Lower lobe of right lung (tissue), 2 donors: ENCODE measurements at regions not wholly inside any gene's neighbourhood (a gene's known extent, or its start where the extent isn't known, plus 50 kb on each side); places are given as distances from the start of the nearest gene placed in this dataset.
A peak's percentile ranks its signal among the peaks of the same experiment; 100 is the strongest.

Experiments used
- ATAC-seq, 2 donors: fragments of 200-7000 bp; cut with Tn5 transposase; one replicate each; pipeline ENCODE4 v1.9.1; 2020 to 2022; ENCODE audit warnings: mild to moderate bottlenecking in 2 of 2, moderate library complexity in 2 of 2
- DNase-seq: peaks from one replicate; pipeline ENCODE4 v3.0.0-alpha.2; 2020
- H3K27ac ChIP-seq: fragments of 200-600 bp; one replicate; pipeline ENCODE4 v1.8.0; 2022
- H3K27me3 ChIP-seq: fragments of 200-600 bp; one replicate; pipeline ENCODE4 v1.8.0; 2022; ENCODE audit warnings: low read depth
- H3K36me3 ChIP-seq: fragments of 200-600 bp; one replicate; pipeline ENCODE4 v1.8.0; 2022; ENCODE audit warnings: mild to moderate bottlenecking
- H3K4me1 ChIP-seq: fragments of 200-600 bp; one replicate; pipeline ENCODE4 v1.8.0; 2022
- H3K4me3 ChIP-seq: fragments of 200-600 bp; one replicate; pipeline ENCODE4 v1.8.0; 2022; ENCODE audit warnings: mild to moderate bottlenecking
- H3K9me3 ChIP-seq: fragments of 200-600 bp; one replicate; pipeline ENCODE4 v1.8.0; 2022
- intact Hi-C: fragments of 100-400 bp; cut with DNase I; formaldehyde crosslinking; loops from one replicate; pipeline ENCODE4 v1.11.0; 2022
- TF ChIP-seq, protein P1 (sequence below): fragments of 200-600 bp; IDR thresholded peaks from one replicate; pipeline ENCODE4 v1.8.0; 2022; ENCODE audit warnings: antibody characterized with exemption, mild to moderate bottlenecking
- donor health status: DM: no; HTN: yes; CAD: no; lungs with severe emphysema.

DNA sequence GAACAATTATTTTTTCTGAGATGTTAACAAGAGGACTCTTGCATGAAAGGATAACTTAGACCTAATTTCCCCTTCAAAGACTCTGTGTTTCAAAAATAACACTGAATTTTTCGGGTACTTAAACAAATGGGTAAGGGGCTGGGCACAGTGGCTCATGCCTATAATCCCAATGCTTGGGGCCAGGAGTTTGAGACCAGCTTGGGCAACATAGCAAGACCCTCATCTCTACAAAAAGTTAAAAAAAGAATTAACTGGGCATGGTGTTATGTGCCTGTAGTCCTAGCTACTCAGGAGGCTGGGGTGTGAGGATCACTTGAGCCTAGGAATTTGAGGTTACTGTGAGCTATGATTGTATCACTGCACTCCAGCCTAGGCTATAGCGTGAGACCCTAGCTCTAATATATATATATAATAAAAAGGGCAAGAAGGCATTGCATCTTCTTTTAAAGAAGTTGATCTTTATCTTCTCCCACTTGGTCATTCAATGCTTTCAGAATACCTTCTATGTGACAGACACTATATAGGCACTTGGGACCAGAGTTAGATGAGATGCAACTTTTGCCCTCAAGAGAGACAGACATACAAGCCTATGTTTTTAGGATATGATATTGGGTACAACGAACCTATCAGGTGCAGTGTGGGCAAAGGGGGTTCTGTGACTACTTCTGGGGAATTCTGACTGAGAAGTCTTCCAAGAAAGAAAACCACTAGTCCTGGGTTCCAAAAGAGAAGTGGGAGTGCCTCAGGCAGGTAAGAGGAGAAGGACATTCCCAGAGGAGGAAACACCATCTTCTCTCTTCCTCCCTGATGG lies 120.0 kb downstream of the MYCN start:
- Histone ChIP-seq H3K27me3 (no peaks in the 10 kb centered on the region), H3K36me3 (no peaks in the 10 kb centered on the region), H3K9me3 (peaks cover 5% of the 10 kb centered on the region), H3K27ac (no peak overlapping the region), H3K4me1 (peaks cover 4% of the 10 kb centered on the region), H3K4me3 (no peak overlapping the region)
- no peak for DNase-seq
- ATAC-seq: no peak
- intact Hi-C loops: no loop called here
- TF ChIP-seq, protein P1, sequence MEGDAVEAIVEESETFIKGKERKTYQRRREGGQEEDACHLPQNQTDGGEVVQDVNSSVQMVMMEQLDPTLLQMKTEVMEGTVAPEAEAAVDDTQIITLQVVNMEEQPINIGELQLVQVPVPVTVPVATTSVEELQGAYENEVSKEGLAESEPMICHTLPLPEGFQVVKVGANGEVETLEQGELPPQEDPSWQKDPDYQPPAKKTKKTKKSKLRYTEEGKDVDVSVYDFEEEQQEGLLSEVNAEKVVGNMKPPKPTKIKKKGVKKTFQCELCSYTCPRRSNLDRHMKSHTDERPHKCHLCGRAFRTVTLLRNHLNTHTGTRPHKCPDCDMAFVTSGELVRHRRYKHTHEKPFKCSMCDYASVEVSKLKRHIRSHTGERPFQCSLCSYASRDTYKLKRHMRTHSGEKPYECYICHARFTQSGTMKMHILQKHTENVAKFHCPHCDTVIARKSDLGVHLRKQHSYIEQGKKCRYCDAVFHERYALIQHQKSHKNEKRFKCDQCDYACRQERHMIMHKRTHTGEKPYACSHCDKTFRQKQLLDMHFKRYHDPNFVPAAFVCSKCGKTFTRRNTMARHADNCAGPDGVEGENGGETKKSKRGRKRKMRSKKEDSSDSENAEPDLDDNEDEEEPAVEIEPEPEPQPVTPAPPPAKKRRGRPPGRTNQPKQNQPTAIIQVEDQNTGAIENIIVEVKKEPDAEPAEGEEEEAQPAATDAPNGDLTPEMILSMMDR: no peak

DNA sequence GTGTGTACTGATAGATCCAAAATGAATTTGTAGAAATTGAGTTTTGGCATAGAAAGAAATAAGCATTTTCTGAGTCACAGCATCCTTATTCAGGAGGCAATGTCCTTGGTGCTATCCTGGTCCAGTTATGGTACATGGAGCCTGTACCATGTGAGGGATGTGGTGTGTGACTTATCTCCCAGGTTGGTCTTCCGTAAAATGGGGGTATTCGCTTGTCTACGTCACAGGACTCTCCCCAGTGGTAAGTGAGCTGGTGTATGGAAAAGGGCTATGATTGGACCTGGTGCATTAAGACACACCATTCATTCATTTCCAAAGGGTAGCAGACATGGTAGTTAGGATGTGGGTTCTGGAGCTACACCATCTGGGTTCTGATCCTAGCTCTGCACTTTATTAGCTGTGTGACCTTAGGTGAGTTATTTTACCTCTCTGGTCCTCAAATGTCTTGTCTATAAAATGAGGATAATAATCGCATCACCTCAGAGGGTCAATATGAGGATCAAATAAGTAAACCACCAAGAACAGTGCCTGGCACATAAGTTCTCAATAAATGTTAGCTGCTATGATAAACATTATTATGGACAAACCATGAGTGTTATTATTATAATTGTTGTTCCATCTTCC lies 119.2 kb downstream of the MYCN start:
- intact Hi-C loops: no loop called here
- ATAC-seq: no peak
- TF ChIP-seq, protein P1: no peak

DNA sequence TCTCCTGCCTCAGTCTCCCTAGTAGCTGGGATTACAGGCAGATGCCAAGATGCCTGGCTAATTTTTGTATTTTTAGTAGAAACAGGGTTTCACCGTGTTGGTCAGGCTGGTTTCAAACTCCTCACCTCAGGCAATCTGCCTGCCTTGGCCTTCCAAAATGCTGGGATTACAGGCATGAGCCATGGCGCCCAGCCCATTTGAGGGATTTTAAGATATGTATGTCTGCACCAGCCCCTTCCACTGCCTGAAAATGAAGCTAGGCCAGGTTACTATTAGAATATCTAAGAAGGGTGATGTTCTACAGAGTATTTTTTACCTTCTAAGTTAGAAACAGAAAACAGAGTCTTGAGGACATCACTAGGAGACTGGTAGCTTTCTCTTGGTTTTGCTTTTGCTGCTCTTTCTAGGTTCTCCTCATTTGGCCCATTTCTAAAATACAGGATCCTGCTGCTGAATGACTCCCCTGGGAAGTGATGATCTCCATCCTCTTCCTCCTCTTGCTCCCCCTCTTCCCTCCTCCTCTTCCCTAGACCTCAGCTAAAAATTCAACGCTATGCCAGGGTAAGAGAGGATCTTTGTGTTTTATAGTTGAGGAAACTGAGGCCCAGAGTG lies 118.5 kb downstream of the MYCN start:
- Histone ChIP-seq H3K9me3 (no peaks in the 10 kb centered on the region), H3K4me1 (peaks cover 4% of the 10 kb centered on the region), H3K4me3 (no peak overlapping the region), H3K27me3 (no peaks in the 10 kb centered on the region), H3K27ac (no peak overlapping the region), H3K36me3 (no peaks in the 10 kb centered on the region)
- ATAC-seq (no peak), DNase-seq (no peak)
- intact Hi-C loops: no loop called here
- TF ChIP-seq, protein P1: no peak

More for the DNA sequence above, 119.2 kb downstream of the MYCN start:
- H3K9me3 ChIP-seq: peaks cover 5% of the 10 kb centered on the region
- no peaks in the 10 kb centered on the region for H3K27me3 ChIP-seq
- H3K4me1 ChIP-seq: peaks cover 4% of the 10 kb centered on the region
- H3K27ac ChIP-seq: no peak overlapping the region
- no peak overlapping the region for H3K4me3 ChIP-seq
- no peak for DNase-seq
- H3K36me3 ChIP-seq: no peaks in the 10 kb centered on the region

DNA sequence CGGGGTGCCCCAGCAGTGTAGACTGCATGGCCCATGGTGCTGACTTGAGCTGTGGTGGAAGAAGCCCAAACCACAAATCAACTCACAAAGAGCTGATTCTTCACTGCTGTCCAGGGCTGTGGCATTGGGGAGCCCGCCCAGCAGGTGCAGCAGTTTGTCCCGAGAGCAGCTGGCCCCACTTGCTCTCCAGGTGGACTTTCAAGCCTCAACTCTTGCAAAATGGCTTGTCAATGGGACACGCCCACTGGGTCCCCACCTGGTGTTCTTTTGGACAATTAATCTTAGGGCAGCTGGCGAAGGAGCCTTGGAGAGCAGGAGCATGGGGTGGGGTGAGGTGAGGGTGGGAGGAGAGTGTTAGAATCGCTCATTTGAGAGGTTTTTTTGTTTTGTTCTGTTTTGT lies 117.9 kb downstream of the MYCN start:
- intact Hi-C loops: no loop called here
- H3K4me3 ChIP-seq: no peak overlapping the region
- TF ChIP-seq, protein P1: no peak
- H3K9me3 ChIP-seq: no peaks in the 10 kb centered on the region
- DNase-seq (no peak), ATAC-seq (no peak)
- peaks cover 4% of the 10 kb centered on the region for H3K4me1 ChIP-seq
- H3K27ac ChIP-seq: no peak overlapping the region
- H3K27me3 ChIP-seq: no peaks in the 10 kb centered on the region
- H3K36me3 ChIP-seq: no peaks in the 10 kb centered on the region

DNA sequence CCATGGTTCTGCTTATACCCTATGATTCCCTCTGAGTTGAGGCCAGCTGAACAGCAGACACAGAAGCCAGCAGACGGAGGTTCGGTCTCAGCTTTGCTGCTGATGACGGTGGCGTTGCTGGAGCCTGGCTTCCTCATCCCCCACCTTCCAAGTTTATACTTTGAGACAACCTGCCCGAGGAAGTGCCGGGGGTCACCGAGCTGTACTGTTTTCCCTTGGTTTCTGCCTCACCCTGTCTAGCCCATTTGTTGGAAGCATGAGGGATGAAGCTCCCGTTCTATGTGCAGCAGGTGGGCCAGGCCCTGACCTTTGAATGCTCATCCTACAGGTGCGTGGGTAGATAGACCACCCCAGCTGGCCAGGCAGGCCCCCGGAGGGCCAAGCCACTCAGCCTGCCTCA lies 117.3 kb downstream of the MYCN start:
- TF ChIP-seq, protein P1: no peak
- no peaks in the 10 kb centered on the region for H3K9me3 ChIP-seq
- no peak for DNase-seq
- no peaks in the 10 kb centered on the region for H3K36me3 ChIP-seq
- no peak overlapping the region for H3K27ac ChIP-seq
- no peaks in the 10 kb centered on the region for H3K27me3 ChIP-seq
- H3K4me3 ChIP-seq: no peak overlapping the region
- intact Hi-C loops: no loop called here
- ATAC-seq: peak in 1 of 2 donors; percentile 19
- H3K4me1 ChIP-seq: peaks cover 4% of the 10 kb centered on the region
